Mammary epithelial cell (primary cell): ENCODE measurements at regions not wholly inside any gene's neighbourhood (a gene's known extent, or its start where the extent isn't known, plus 50 kb on each side); places are given as distances from the start of the nearest gene placed in this dataset.

ENCODE experiments used
- CTCF ChIP-seq, 2 donors: IDR thresholded peaks in 1 of 2; conservative IDR thresholded peaks in 1 of 2; 2 replicates each; pipeline ENCODE4 v1.5.1; 2011 to 2012; ENCODE audit warnings: inconsistent platforms in 2 of 2, low read length in 2 of 2, mild to moderate bottlenecking in 2 of 2, control low read depth in 1 of 2, low read depth in 1 of 2; ENCODE audit not compliant: insufficient read depth in 1 of 2; ENCODE audit errors: extremely low read depth in 1 of 2
- EZH2 ChIP-seq: IDR thresholded peaks from 2 replicates; pipeline ENCODE4 v1.6.1; 2012; ENCODE audit warnings: low read length, inconsistent platforms, borderline replicate concordance

GRCh38 chr18:46422552-46423055 is 234.4 kb downstream of the LOXHD1 start:
- TF ChIP-seq CTCF (conservative IDR thresholded peaks at IDR 0.05 in 1 of 2, IDR thresholded peaks at IDR 0.05 in 1 of 2; ENCODE audit: extremely low read depth in 1 of 2, insufficient read depth in 1 of 2, low read depth in 1 of 2, low read length in 2 of 2) (no peak), EZH2 (no peak)
